GM18858 (cell line): ENCODE measurements at regions not wholly inside any gene's neighbourhood (a gene's known extent, or its start where the extent isn't known, plus 50 kb on each side); places are given as distances from the start of the nearest gene placed in this dataset.
"Not testable (repeated sequence)": the region's sequence is repeated elsewhere in the genome, so short reads cannot be mapped to it uniquely, and the experiment has no call there.

ENCODE experiments used
- ATAC-seq: cut with Tn5 transposase; IDR thresholded peaks from one replicate; pipeline ENCODE4 v1.9.1; 2021; ENCODE audit not compliant: unreplicated experiment

- ATAC-seq, result no peak
Observed at GRCh38 chr10:36880898-36881297, 244.5 kb upstream of the ANKRD30A start.

- ATAC-seq, result peak; percentile 93
Observed at GRCh38 chr10:36872702-36873393, 252.6 kb upstream of the ANKRD30A start.

DNA sequence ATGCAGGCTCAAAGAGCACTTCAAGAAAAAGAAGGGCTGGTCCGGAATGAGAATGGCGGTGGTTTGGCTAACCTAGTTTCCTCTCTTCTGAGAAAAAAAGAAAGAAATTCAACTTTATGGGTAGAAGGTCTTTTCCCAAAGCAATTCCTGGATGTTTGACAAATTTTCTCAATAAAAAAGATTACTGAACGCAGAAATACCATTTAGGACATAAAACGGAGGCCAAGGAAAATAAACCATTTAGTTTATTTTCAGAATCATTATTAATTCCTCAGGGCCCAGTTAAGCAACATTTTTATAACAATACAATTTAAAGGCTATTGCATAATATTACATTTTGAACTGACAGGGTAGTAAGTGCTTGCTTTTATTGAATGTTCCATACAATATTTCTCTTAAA is 284.6 kb upstream of the ANKRD30A start:
- no peak for ATAC-seq

- ATAC-seq, result no peak
Observed at GRCh38 chr10:36837416-36837815, 288.0 kb upstream of the ANKRD30A start.

GRCh38 chr10:36819781-36820180 is 305.6 kb upstream of the ANKRD30A start:
- ATAC-seq, result no peak

DNA sequence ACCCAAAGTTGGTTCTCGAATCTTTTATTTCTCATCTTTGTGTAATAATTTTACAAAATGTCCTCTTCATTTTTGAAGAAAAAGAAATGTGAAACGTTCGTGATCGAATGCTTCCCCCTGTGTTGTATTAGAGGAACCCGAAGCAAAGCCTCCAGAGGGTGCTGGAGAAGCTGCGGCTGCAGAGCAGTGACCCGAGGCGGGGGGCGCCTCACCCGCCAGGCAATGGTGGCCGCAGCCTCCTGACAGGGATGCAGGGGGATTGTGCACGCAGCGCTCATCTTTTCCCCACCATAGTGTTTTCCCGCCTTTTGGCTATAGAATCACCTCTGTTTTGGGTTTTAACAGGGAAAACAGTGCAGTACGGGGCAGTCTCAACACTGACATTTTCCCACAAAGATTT is 307.5 kb upstream of the ANKRD30A start:
- no peak for ATAC-seq

- no peak for ATAC-seq
Observed at GRCh38 chr10:36808625-36809362, 316.6 kb upstream of the ANKRD30A start.

- ATAC-seq, result no peak
Observed at GRCh38 chr10:36803229-36803628, 322.2 kb upstream of the ANKRD30A start.

GRCh38 chr10:36802490-36803153 is 322.8 kb upstream of the ANKRD30A start:
- no peak for ATAC-seq

DNA sequence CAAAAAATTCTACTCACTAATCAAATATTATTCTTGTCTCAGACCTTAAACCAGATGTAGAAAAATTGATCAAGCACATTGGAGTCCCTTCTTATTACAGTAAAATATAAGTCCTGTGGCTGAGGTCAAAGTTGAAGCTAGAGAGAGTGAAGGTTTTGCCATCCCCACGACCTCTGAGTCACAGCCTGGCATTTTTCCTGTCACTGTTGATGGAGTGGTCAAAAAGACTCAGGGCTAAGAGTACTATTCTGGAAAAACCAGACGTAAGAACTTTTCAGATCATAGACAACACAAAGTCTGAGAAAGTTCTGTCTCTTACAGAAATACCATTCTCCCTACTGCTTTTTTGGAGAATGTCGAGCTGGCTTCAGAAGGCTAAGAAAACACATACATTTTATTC is 323.7 kb upstream of the ANKRD30A start:
- no peak for ATAC-seq

DNA sequence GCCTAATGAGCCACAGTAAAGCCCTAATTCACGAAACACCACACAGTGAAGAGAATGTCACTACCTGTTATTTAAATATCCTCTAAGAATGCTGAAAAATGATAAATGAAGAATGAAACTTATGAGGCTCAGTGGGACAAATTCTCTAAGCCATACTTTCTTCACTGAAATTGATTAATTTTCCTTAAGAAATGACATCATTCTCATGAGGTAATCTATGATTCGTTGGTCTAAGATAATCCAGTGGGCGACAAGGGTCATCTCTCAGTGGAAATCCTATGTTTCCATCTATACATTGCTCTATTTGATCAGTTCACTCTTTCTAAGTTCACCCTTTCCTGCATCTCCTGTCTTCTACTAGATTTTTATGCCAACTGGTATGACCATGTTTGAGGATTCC is 330.4 kb upstream of the ANKRD30A start:
- ATAC-seq, result no peak

DNA sequence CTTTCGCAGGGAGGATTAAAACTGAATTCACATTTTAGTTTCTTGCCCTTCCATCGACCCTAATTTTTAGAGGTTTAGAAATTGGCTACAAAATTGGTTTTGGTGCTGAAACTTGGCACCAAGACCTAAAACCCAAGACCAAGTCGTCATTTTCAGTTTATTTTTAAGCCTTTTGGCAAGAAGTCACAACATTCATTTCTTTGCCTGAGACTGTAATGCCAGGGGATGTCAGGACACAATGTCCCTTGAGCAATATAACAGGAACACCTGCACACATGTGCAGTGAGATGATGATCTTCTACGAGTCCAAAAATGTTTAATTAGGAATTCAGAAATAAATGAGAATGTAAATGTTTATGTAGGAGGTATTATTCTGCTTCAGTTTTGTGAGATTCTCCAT is 335.4 kb upstream of the ANKRD30A start:
- no peak for ATAC-seq

DNA sequence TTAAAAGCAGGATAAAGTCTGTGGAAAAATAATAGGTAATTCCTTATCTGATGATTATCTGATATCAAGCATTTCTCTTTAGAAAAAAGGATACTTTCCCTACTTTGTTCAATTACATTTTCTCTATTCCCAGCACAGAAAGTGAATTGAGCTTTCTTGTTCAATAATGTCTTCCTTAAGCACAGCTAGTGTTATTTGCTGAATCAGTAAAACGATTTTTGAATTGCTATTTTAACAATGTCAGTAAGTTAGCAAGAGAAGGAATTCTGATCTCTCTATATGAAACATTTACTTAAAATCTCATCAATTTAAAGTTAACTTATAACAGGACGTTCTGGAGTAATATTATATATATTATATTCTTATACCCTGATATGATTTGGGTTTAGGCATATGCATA is 337.2 kb upstream of the ANKRD30A start:
- ATAC-seq, result no peak

GRCh38 chr10:36783400-36783799 is 342.0 kb upstream of the ANKRD30A start:
- ATAC-seq, result no peak

- no peak for ATAC-seq
Observed at GRCh38 chr10:36781570-36781969, 343.8 kb upstream of the ANKRD30A start.

DNA sequence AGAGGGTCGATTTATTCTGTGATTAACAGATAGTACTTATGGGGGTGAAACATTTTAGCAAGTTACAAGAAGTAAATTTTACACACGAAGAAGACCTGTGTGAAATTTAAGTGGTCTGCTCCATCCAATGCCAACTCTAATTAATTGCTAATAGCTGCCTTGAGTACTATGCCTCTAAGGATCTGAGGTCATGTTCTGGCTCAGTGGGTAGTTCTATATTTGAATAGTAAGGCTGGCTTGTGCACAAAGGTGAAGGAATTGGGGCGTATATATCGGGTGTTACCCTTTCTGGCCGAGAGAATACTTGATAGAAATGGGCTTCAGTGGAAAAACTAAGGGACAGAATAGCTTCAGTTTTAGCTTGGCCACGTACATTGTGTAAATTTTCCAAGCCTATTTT is 345.2 kb upstream of the ANKRD30A start:
- ATAC-seq, result no peak

- no peak for ATAC-seq
Observed at GRCh38 chr10:36779238-36779846, 346.1 kb upstream of the ANKRD30A start.

- no peak for ATAC-seq
Observed at GRCh38 chr10:36778651-36779050, 346.7 kb upstream of the ANKRD30A start.

- ATAC-seq, result no peak
Observed at GRCh38 chr10:36773652-36774051, 351.7 kb upstream of the ANKRD30A start.

DNA sequence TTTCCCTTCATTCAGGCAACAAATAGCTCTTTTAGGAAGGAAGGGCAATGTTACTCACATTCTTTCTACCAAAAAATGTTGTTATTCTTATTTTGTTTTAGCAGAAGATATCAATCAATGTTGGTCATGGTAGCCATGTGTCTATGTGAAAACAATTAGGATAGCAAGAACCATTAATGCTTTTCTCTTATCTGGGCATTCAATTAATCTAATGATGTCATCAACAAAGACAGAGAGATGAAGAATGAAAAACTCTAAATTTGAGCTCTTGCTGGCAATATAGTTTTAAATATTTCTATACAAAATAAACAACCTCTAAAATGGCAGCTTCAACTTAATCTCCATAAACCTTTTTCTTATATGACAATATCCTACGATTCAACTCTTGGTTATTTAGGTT is 353.7 kb upstream of the ANKRD30A start:
- no peak for ATAC-seq

DNA sequence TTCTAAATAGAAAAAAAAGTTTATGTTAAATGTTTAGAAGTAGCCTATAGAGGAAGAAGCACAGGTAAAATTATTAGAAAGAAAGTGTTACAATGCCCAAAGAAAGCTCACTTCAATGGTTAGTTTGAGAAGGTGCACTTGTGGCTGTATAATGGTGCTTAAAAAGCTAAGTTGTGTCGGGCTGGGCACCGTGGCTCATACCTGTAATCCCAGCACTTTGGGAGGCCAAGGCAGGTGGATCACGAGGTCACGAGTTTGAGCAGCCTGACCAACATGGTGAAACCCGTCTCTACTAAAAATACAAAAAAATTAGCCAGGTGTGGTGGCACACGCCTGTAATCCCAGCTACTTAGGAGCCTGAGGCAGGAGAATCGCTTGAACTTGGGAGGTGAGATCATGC is 355.7 kb upstream of the ANKRD30A start:
- ATAC-seq, result not testable (repeated sequence)

GRCh38 chr10:36766940-36767339 is 358.5 kb upstream of the ANKRD30A start:
- ATAC-seq, result no peak
